ENCODE measurements at regions not wholly inside any gene's neighbourhood (a gene's known extent, or its start where the extent isn't known, plus 50 kb on each side); places are given as distances from the start of the nearest gene placed in this dataset.

- POLR2A ChIA-PET = no interaction called here
- TF ChIP-seq POLR2AphosphoS5 (IDR thresholded peaks at IDR 0.05; ENCODE audit: low read depth, low read length) (no peak), SIN3A (IDR thresholded peaks at IDR 0.05; ENCODE audit: borderline replicate concordance, insufficient read depth, low read depth, low read length) (no peak), TCF7L2 (IDR thresholded peaks at IDR 0.05; ENCODE audit: low read depth, low read length) (no peak), CTCF (IDR thresholded peaks at IDR 0.05) (no peak)
- TF ChIP-seq, protein P1, sequence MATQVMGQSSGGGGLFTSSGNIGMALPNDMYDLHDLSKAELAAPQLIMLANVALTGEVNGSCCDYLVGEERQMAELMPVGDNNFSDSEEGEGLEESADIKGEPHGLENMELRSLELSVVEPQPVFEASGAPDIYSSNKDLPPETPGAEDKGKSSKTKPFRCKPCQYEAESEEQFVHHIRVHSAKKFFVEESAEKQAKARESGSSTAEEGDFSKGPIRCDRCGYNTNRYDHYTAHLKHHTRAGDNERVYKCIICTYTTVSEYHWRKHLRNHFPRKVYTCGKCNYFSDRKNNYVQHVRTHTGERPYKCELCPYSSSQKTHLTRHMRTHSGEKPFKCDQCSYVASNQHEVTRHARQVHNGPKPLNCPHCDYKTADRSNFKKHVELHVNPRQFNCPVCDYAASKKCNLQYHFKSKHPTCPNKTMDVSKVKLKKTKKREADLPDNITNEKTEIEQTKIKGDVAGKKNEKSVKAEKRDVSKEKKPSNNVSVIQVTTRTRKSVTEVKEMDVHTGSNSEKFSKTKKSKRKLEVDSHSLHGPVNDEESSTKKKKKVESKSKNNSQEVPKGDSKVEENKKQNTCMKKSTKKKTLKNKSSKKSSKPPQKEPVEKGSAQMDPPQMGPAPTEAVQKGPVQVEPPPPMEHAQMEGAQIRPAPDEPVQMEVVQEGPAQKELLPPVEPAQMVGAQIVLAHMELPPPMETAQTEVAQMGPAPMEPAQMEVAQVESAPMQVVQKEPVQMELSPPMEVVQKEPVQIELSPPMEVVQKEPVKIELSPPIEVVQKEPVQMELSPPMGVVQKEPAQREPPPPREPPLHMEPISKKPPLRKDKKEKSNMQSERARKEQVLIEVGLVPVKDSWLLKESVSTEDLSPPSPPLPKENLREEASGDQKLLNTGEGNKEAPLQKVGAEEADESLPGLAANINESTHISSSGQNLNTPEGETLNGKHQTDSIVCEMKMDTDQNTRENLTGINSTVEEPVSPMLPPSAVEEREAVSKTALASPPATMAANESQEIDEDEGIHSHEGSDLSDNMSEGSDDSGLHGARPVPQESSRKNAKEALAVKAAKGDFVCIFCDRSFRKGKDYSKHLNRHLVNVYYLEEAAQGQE (IDR thresholded peaks at IDR 0.05; ENCODE audit: insufficient read depth in 1 of 2, low read depth in 2 of 2, low read length in 1 of 2) = no peak
- intact Hi-C loops (cut with micrococcal nuclease; ENCODE audit: unreplicated experiment) = no loop called here
- ATAC-seq = no peak
- no peaks in the 10 kb centered on the region for H3K36me3 ChIP-seq (ENCODE audit: control insufficient read depth, insufficient read depth, low read length)
- no peak overlapping the region for H3K4me3 ChIP-seq (ENCODE audit: low read depth in 2 of 2, low read length in 2 of 2)
- H3K4me1 ChIP-seq (ENCODE audit: control insufficient read depth, insufficient read depth, low read length) = no peaks in the 10 kb centered on the region; the same call in 1 of the 2 replicates
- H3K27me3 ChIP-seq (ENCODE audit: control insufficient read depth, insufficient read depth, low read length) = no peaks in the 10 kb centered on the region
- no peak for DNase-seq (ENCODE audit: low read depth, low spot score)
- no TSS peak for BruUV-seq (replicated peaks)
- CTCF ChIA-PET = no interaction called here
- no peak overlapping the region for H3K27ac ChIP-seq (ENCODE audit: low read length)
- H3K9me3 ChIP-seq (ENCODE audit: control insufficient read depth, insufficient read depth, low read depth, low read length) = no peaks in the 10 kb centered on the region
- in situ Hi-C loops (cut with HindIII; ENCODE audit: low pct_unique_long_range_greater_than_20kb, low sequenced_read_pairs) = no loop called here
Observed at GRCh38 chr10:21087476-21087875, 190.4 kb upstream of the NEBL start.

- Histone ChIP-seq H3K27me3 (ENCODE audit: control insufficient read depth, insufficient read depth, low read length) (no peaks in the 10 kb centered on the region), H3K4me1 (ENCODE audit: control insufficient read depth, insufficient read depth, low read length) (no peaks in the 10 kb centered on the region; the same call in 1 of the 2 replicates), H3K27ac (ENCODE audit: low read length) (no peak overlapping the region), H3K9me3 (ENCODE audit: control insufficient read depth, insufficient read depth, low read depth, low read length) (no peaks in the 10 kb centered on the region), H3K36me3 (ENCODE audit: control insufficient read depth, insufficient read depth, low read length) (no peaks in the 10 kb centered on the region), H3K4me3 (ENCODE audit: low read depth in 2 of 2, low read length in 2 of 2) (no peak overlapping the region)
- ATAC-seq (no peak), DNase-seq (ENCODE audit: low read depth, low spot score) (no peak)
- TF ChIP-seq CTCF (IDR thresholded peaks at IDR 0.05) = no peak
- TF ChIP-seq TCF7L2 (IDR thresholded peaks at IDR 0.05; ENCODE audit: low read depth, low read length) = no peak
- TF ChIP-seq POLR2AphosphoS5 (IDR thresholded peaks at IDR 0.05; ENCODE audit: low read depth, low read length) = no peak
- no peak for TF ChIP-seq SIN3A (IDR thresholded peaks at IDR 0.05; ENCODE audit: borderline replicate concordance, insufficient read depth, low read depth, low read length)
- TF ChIP-seq, protein P1 (IDR thresholded peaks at IDR 0.05; ENCODE audit: insufficient read depth in 1 of 2, low read depth in 2 of 2, low read length in 1 of 2) = no peak
- in situ Hi-C loops (cut with HindIII; ENCODE audit: low pct_unique_long_range_greater_than_20kb, low sequenced_read_pairs) (no loop called here), intact Hi-C loops (cut with micrococcal nuclease; ENCODE audit: unreplicated experiment) (no loop called here)
- no TSS peak for BruUV-seq (replicated peaks)
- ChIA-PET POLR2A (no interaction called here), CTCF (no interaction called here)
Observed at GRCh38 chr10:21084700-21085099, 187.6 kb upstream of the NEBL start.
